ENCODE measurements at regions not wholly inside any gene's neighbourhood (a gene's known extent, or its start where the extent isn't known, plus 50 kb on each side); places are given as distances from the start of the nearest gene placed in this dataset.

GRCh38 chr2:146879882-146880281 lies 964.9 kb upstream of the ACVR2A start:
- TF ChIP-seq BCL11B (tag by site-specific recombination; IDR thresholded peaks at IDR 0.05; ENCODE audit: low read depth): no peak
- no peak for TF ChIP-seq CTCF (tag by site-specific recombination; IDR thresholded peaks at IDR 0.05)
- TF ChIP-seq ZBTB17 (tag by site-specific recombination; IDR thresholded peaks at IDR 0.05): no peak
- no peak for TF ChIP-seq ELK4 (IDR thresholded peaks at IDR 0.05; ENCODE audit: borderline replicate concordance, low read depth, low read length)
- TF ChIP-seq ZNF670 (tag by site-specific recombination; IDR thresholded peaks at IDR 0.05; ENCODE audit: low read depth): no peak
- TF ChIP-seq KLF10 (tag by site-specific recombination; IDR thresholded peaks at IDR 0.05): no peak

Measured in HEK293 (cell line).